ENCODE measurements at regions not wholly inside any gene's neighbourhood (a gene's known extent, or its start where the extent isn't known, plus 50 kb on each side); places are given as distances from the start of the nearest gene placed in this dataset.

- TF ChIP-seq, protein P1, sequence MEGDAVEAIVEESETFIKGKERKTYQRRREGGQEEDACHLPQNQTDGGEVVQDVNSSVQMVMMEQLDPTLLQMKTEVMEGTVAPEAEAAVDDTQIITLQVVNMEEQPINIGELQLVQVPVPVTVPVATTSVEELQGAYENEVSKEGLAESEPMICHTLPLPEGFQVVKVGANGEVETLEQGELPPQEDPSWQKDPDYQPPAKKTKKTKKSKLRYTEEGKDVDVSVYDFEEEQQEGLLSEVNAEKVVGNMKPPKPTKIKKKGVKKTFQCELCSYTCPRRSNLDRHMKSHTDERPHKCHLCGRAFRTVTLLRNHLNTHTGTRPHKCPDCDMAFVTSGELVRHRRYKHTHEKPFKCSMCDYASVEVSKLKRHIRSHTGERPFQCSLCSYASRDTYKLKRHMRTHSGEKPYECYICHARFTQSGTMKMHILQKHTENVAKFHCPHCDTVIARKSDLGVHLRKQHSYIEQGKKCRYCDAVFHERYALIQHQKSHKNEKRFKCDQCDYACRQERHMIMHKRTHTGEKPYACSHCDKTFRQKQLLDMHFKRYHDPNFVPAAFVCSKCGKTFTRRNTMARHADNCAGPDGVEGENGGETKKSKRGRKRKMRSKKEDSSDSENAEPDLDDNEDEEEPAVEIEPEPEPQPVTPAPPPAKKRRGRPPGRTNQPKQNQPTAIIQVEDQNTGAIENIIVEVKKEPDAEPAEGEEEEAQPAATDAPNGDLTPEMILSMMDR (IDR thresholded peaks at IDR 0.05 in 8 of 11, conservative IDR thresholded peaks at IDR 0.05 in 3 of 11): no peak
- no peak for TF ChIP-seq POLR2AphosphoS5 (IDR thresholded peaks at IDR 0.05)
These were observed 123.2 kb downstream of the TRIML1 start for GRCh38 chr4:188262464-188262863.

Data from spleen (tissue), 7 donors.